ENCODE measurements at regions not wholly inside any gene's neighbourhood (a gene's known extent, or its start where the extent isn't known, plus 50 kb on each side); places are given as distances from the start of the nearest gene placed in this dataset.

GRCh38 chr9:4922101-4922500 lies 63.0 kb upstream of the JAK2 start:
- Mint-ChIP-seq H3K27ac (no peak overlapping the region), H3K36me3 (peaks cover 46% of the 10 kb centered on the region), H3K4me3 (no peak overlapping the region), H3K27me3 (ENCODE audit: low read depth) (peaks cover 3% of the 10 kb centered on the region), H3K4me1 (peaks cover 7% of the 10 kb centered on the region), H3K9me3 (peaks cover 47% of the 10 kb centered on the region)
- ATAC-seq (no peak), DNase-seq (ENCODE audit: low spot score) (no peak)
- CTCF ChIA-PET, result interaction anchor here (1.0 kb wide), 1 partner anchor 556 kb away, joined by 3 read pairs; no protein-coding TSS in a partner anchor
- TF ChIP-seq NR1H2 (CRISPR knock-in tag; IDR thresholded peaks at IDR 0.05) (no peak), USF2 (CRISPR knock-in tag; IDR thresholded peaks at IDR 0.05) (no peak), MYBL2 (CRISPR knock-in tag; IDR thresholded peaks at IDR 0.05) (no peak), NR3C1 (CRISPR knock-in tag; conservative IDR thresholded peaks at IDR 0.05; ENCODE audit: low read depth) (no peak), NR2C2 (CRISPR knock-in tag; IDR thresholded peaks at IDR 0.05) (no peak), STAT6 (CRISPR knock-in tag; conservative IDR thresholded peaks at IDR 0.05; ENCODE audit: low read depth) (no peak), ZNF396 (CRISPR knock-in tag; IDR thresholded peaks at IDR 0.05; ENCODE audit: borderline replicate concordance) (no peak), HMGXB4 (CRISPR knock-in tag; IDR thresholded peaks at IDR 0.05) (no peak), RORB (CRISPR knock-in tag; IDR thresholded peaks at IDR 0.05) (no peak), ZMAT4 (CRISPR knock-in tag; IDR thresholded peaks at IDR 0.05) (no peak), IRF1 (CRISPR knock-in tag; IDR thresholded peaks at IDR 0.05) (no peak), AR (CRISPR knock-in tag; IDR thresholded peaks at IDR 0.05) (no peak)
- POLR2A ChIA-PET, result no interaction called here

- POLR2A ChIA-PET, result no interaction called here
- TF ChIP-seq RORB (CRISPR knock-in tag; IDR thresholded peaks at IDR 0.05), result no peak
- TF ChIP-seq PRRX2 (CRISPR knock-in tag; IDR thresholded peaks at IDR 0.05), result no peak
- no peak for TF ChIP-seq ZNF425 (CRISPR knock-in tag; conservative IDR thresholded peaks at IDR 0.05)
- Mint-ChIP-seq H3K4me1 (peaks cover 14% of the 10 kb centered on the region), H3K4me3 (no peak overlapping the region), H3K27me3 (ENCODE audit: low read depth) (peaks cover 3% of the 10 kb centered on the region), H3K9me3 (peaks cover 43% of the 10 kb centered on the region), H3K36me3 (peaks cover 44% of the 10 kb centered on the region), H3K27ac (no peak overlapping the region)
- CTCF ChIA-PET, result interaction anchor here (1.0 kb wide), 1 partner anchor 556 kb away, joined by 3 read pairs; no protein-coding TSS in a partner anchor
- no peak for ATAC-seq
- no peak for DNase-seq (ENCODE audit: low spot score)
Measured at GRCh38 chr9:4922730-4923129, 62.3 kb upstream of the JAK2 start.
